ENCODE measurements at regions not wholly inside any gene's neighbourhood (a gene's known extent, or its start where the extent isn't known, plus 50 kb on each side); places are given as distances from the start of the nearest gene placed in this dataset.

GRCh38 chr2:13227578-13227977 lies 510.8 kb downstream of the TRIB2 start:
- TF ChIP-seq CTCF (IDR thresholded peaks at IDR 0.05) (no peak), EP300 (IDR thresholded peaks at IDR 0.05) (no peak)

Measured in suprapubic skin (tissue), 3 donors.